IMR-90 (cell line): ENCODE measurements at regions not wholly inside any gene's neighbourhood (a gene's known extent, or its start where the extent isn't known, plus 50 kb on each side); places are given as distances from the start of the nearest gene placed in this dataset.

Experiments
- ATAC-seq: fragments of 200-7000 bp; cut with Tn5 transposase; 2 replicates; pipeline ENCODE4 v1.9.1; 2020; ENCODE audit warnings: low read depth, mild to moderate bottlenecking, moderate library complexity
- BruUV-seq: library from RNA; stranded (reverse); fragments of 400-500 nt; replicated peaks from 2 replicates; lab custom pipeline; 2021; lab: Mats Ljungman, UMichigan
- CTCF ChIA-PET: fragments of 300-600 bp; formaldehyde crosslinking; extraction: SDS; loops from one replicate; lab custom pipeline; 2021; ENCODE audit warnings: antibody characterized with exemption; lab: Yijun Ruan, JAX
- POLR2A ChIA-PET: fragments of 300-600 bp; sonication (Branson Sonifier 250); formaldehyde crosslinking; loops from one replicate; lab custom pipeline; 2022; ENCODE audit warnings: antibody characterized with exemption; ENCODE audit not compliant: unreplicated experiment; lab: Charles Lee
- DNase-seq: peaks from one replicate; pipeline ENCODE4 v3.0.0; 2013
- H2AFZ ChIP-seq: replicated peaks from 2 replicates; pipeline ENCODE3; 2013; ENCODE audit warnings: low read length, mild to moderate bottlenecking; ENCODE audit not compliant: poor library complexity
- H2AK5ac ChIP-seq: 2 replicates; pipeline ENCODE4 v1.6.1; 2013; ENCODE audit warnings: low read depth, low read length, inconsistent platforms
- H2AK9ac ChIP-seq: replicated peaks from 2 replicates; pipeline ENCODE3; 2013; ENCODE audit warnings: mild to moderate bottlenecking, low read depth, low read length, moderate library complexity; ENCODE audit not compliant: poor library complexity
- H2BK120ac ChIP-seq: 2 replicates; pipeline ENCODE4 v1.6.1; 2013; ENCODE audit warnings: low read depth, low read length, inconsistent platforms
- H2BK15ac ChIP-seq: 3 replicates; pipeline ENCODE4 v1.6.1; 2013; ENCODE audit warnings: low read depth, low read length, inconsistent platforms
- H2BK20ac ChIP-seq: 2 replicates; pipeline ENCODE4 v1.6.1; 2013; ENCODE audit warnings: low read depth, mild to moderate bottlenecking, inconsistent platforms, low read length, moderate library complexity
- H2BK5ac ChIP-seq: 2 replicates; pipeline ENCODE4 v1.6.1; 2013; ENCODE audit warnings: mild to moderate bottlenecking, low read depth, low read length, inconsistent platforms; ENCODE audit not compliant: poor library complexity, severe bottlenecking
- H3K14ac ChIP-seq: replicated peaks from 2 replicates; pipeline ENCODE4 v1.6.1; 2013; ENCODE audit warnings: low read depth, low read length, inconsistent platforms
- H3K18ac ChIP-seq: 2 replicates; pipeline ENCODE4 v1.6.1; 2013; ENCODE audit warnings: low read depth, low read length, control low read depth
- H3K23ac ChIP-seq: 2 replicates; pipeline ENCODE4 v1.6.1; 2013; ENCODE audit warnings: low read depth, low read length, inconsistent platforms
- H3K27ac ChIP-seq: 2 replicates; pipeline ENCODE4 v1.5.1; 2013; ENCODE audit warnings: mild to moderate bottlenecking, control low read depth, low read length; ENCODE audit not compliant: insufficient read depth
- H3K27me3 ChIP-seq: 2 replicates; pipeline ENCODE4 v1.6.1; 2013; ENCODE audit warnings: low read length; ENCODE audit not compliant: control insufficient read depth, insufficient read depth
- H3K36me3 ChIP-seq: 2 replicates; pipeline ENCODE4 v1.6.1; 2013; ENCODE audit warnings: low read length, mixed read lengths; ENCODE audit not compliant: control insufficient read depth, insufficient read depth
- H3K4ac ChIP-seq: 2 replicates; pipeline ENCODE4 v1.6.1; 2013; ENCODE audit warnings: low read depth, low read length, inconsistent platforms
- H3K4me1 ChIP-seq: 2 replicates; pipeline ENCODE4 v1.6.1; 2013; ENCODE audit warnings: low read length, mixed read lengths; ENCODE audit not compliant: control insufficient read depth, insufficient read depth
- H3K4me2 ChIP-seq: 2 replicates; pipeline ENCODE4 v1.6.1; 2013; ENCODE audit warnings: low read depth, mild to moderate bottlenecking, control low read depth, low read length, moderate library complexity
- H3K4me3 ChIP-seq: 2 replicates; pipeline ENCODE4 v1.5.1; 2013; ENCODE audit warnings: low read depth, mild to moderate bottlenecking, control low read depth, low read length, moderate library complexity; ENCODE audit not compliant: insufficient read depth
- H3K56ac ChIP-seq: 2 replicates; pipeline ENCODE4 v1.6.1; 2013; ENCODE audit warnings: low read length, inconsistent platforms; ENCODE audit not compliant: insufficient read depth; ENCODE audit errors: extremely low read depth
- H3K79me1 ChIP-seq, 2 experiments: 2 replicates each; pipeline ENCODE4 v1.6.1; 2013; ENCODE audit warnings: low read length in 2 of 2, inconsistent platforms in 1 of 2, low read depth in 1 of 2
- H3K9ac ChIP-seq: 2 replicates; pipeline ENCODE4 v1.6.1; 2013; ENCODE audit warnings: low read depth, low read length, control low read depth
- H3K9me1 ChIP-seq: 2 replicates; pipeline ENCODE4 v1.6.1; 2013; ENCODE audit warnings: low read length, inconsistent platforms; ENCODE audit not compliant: insufficient read depth
- H3K9me3 ChIP-seq: 2 replicates; pipeline ENCODE4 v1.6.1; 2013; ENCODE audit warnings: low read length; ENCODE audit not compliant: control insufficient read depth, insufficient read depth
- H4K20me1 ChIP-seq: 2 replicates; pipeline ENCODE4 v1.6.1; 2013; ENCODE audit warnings: low read length, inconsistent platforms; ENCODE audit not compliant: insufficient read depth
- H4K5ac ChIP-seq: 2 replicates; pipeline ENCODE4 v1.6.1; 2013; ENCODE audit warnings: mild to moderate bottlenecking, low read depth, low read length, control low read depth
- H4K8ac ChIP-seq, 2 experiments: 2 replicates each; pipeline ENCODE4 v1.6.1; 2013; ENCODE audit warnings: low read depth in 2 of 2, low read length in 2 of 2, control low read depth in 1 of 2, inconsistent platforms in 1 of 2
- H4K91ac ChIP-seq: 2 replicates; pipeline ENCODE4 v1.6.1; 2013; ENCODE audit warnings: low read depth, low read length, inconsistent platforms; ENCODE audit not compliant: insufficient read depth
- BHLHE40 ChIP-seq: fragments of 150-350 bp; IDR thresholded peaks from 2 replicates; pipeline ENCODE4 v1.6.1; 2016; ENCODE audit warnings: mild to moderate bottlenecking, low read depth, low read length
- CHD1 ChIP-seq: IDR thresholded peaks from 2 replicates; pipeline ENCODE4 v1.6.1; 2012; ENCODE audit warnings: low read depth, low read length, improper control_type of control experiment
- ELK1 ChIP-seq: fragments of 150-350 bp; IDR thresholded peaks from 2 replicates; pipeline ENCODE4 v1.6.1; 2016; ENCODE audit warnings: low read depth, mild to moderate bottlenecking, low read length, moderate library complexity, borderline replicate concordance
- FOS ChIP-seq: fragments of 150-350 bp; IDR thresholded peaks from 2 replicates; pipeline ENCODE4 v1.6.1; 2016; ENCODE audit warnings: low read depth, low read length
- MAZ ChIP-seq: IDR thresholded peaks from 2 replicates; pipeline ENCODE4 v1.6.1; 2012; ENCODE audit warnings: low read depth, mild to moderate bottlenecking, low read length, improper control_type of control experiment, moderate library complexity, borderline replicate concordance
- MXI1 ChIP-seq: IDR thresholded peaks from 2 replicates; pipeline ENCODE4 v1.6.1; 2012; ENCODE audit warnings: low read depth, mild to moderate bottlenecking, low read length, moderate library complexity, borderline replicate concordance
- NFE2L2 ChIP-seq: fragments of 150-350 bp; IDR thresholded peaks from 2 replicates; pipeline ENCODE4 v1.6.1; 2016; ENCODE audit warnings: low read depth, mild to moderate bottlenecking, low read length
- RCOR1 ChIP-seq: IDR thresholded peaks from 2 replicates; pipeline ENCODE4 v1.6.1; 2012; ENCODE audit warnings: mild to moderate bottlenecking, low read length, improper control_type of control experiment; ENCODE audit not compliant: insufficient replicate concordance
- SMC3 ChIP-seq: fragments of 150-350 bp; IDR thresholded peaks from 2 replicates; pipeline ENCODE4 v1.6.1; 2016; ENCODE audit warnings: low read depth, mild to moderate bottlenecking, antibody characterized with exemption, low read length, moderate library complexity
- WGBS, 2 experiments: methylation state at CpG; one replicate each; pipeline versions ENCODE4 v1.1.5 to v1.1.7; 2013; ENCODE audit warnings: missing lambda C conversion rate in 2 of 2; ENCODE audit not compliant: insufficient read length in 1 of 2; ENCODE audit errors: extremely low coverage in 2 of 2; 5-methylcytosine and 5-hydroxymethylcytosine counted together
- dilution Hi-C: fragments of 300-500 bp; cut with HindIII; formaldehyde crosslinking; loops from one replicate; pipeline ENCODE4 v1.14.3; 2018; ENCODE audit warnings: low sequenced_read_pairs; ENCODE audit not compliant: unreplicated experiment
- in situ Hi-C: fragments of 300-500 bp; cut with MboI; formaldehyde crosslinking; loops from 3 replicates; pipeline ENCODE4 v1.14.3; 2019; ENCODE audit warnings: low sequenced_read_pairs, inconsistent platforms, mixed read lengths
- intact Hi-C: fragments of 100-400 bp; cut with micrococcal nuclease; formaldehyde crosslinking; loops from 2 replicates; pipeline ENCODE4 v1.10.0; 2022

GRCh38 chr17:83180264-83180995 is 101.0 kb downstream of the METRNL start:
- no peak overlapping the region for H2AK9ac ChIP-seq
- DNase-seq (no peak), ATAC-seq (no peak)
- intact Hi-C loops (no loop called here), dilution Hi-C loops (no loop called here), in situ Hi-C loops (no loop called here)
- H2BK20ac ChIP-seq = no peak overlapping the region
- H2BK5ac ChIP-seq = no peak overlapping the region
- H3K4me3 ChIP-seq = no peak overlapping the region
- H4K20me1 ChIP-seq = no peaks in the 10 kb centered on the region
- H4K8ac ChIP-seq = no peak overlapping the region
- H3K79me1 ChIP-seq = no peaks in the 10 kb centered on the region
- BruUV-seq = no TSS peak
- H3K18ac ChIP-seq = no peak overlapping the region
- no peak overlapping the region for H3K23ac ChIP-seq
- H3K14ac ChIP-seq = no peak overlapping the region
- H3K56ac ChIP-seq = no peak overlapping the region
- 93% methylated on average over 8 of the region's 25 CpGs; no CpG with 5 or more reads in 1 of the 2 experiments for WGBS, 2 experiments
- H3K27me3 ChIP-seq = peaks cover 46% of the 10 kb centered on the region
- TF ChIP-seq MAZ (no peak), MXI1 (no peak), SMC3 (no peak), RCOR1 (no peak), NFE2L2 (no peak), ELK1 (no peak), CHD1 (no peak), BHLHE40 (no peak), FOS (no peak)
- H3K27ac ChIP-seq = no peak overlapping the region
- H2AK5ac ChIP-seq = no peak overlapping the region
- ChIA-PET POLR2A (no interaction called here), CTCF (no interaction called here)
- no peak overlapping the region for H3K4ac ChIP-seq
- H3K9me3 ChIP-seq = peaks cover 5% of the 10 kb centered on the region
- no peak overlapping the region for H4K91ac ChIP-seq
- no peaks in the 10 kb centered on the region; the same call in 1 of the 2 replicates for H3K4me1 ChIP-seq
- H3K9me1 ChIP-seq = no peaks in the 10 kb centered on the region
- H2BK15ac ChIP-seq = no peak overlapping the region
- no peak overlapping the region for H3K4me2 ChIP-seq
- H3K9ac ChIP-seq = no peak overlapping the region
- no peak overlapping the region for H4K5ac ChIP-seq
- no peak overlapping the region for H2BK120ac ChIP-seq
- H2AFZ ChIP-seq = no peak overlapping the region
- no peaks in the 10 kb centered on the region for H3K36me3 ChIP-seq
